ENCODE measurements at regions not wholly inside any gene's neighbourhood (a gene's known extent, or its start where the extent isn't known, plus 50 kb on each side); places are given as distances from the start of the nearest gene placed in this dataset.

DNA sequence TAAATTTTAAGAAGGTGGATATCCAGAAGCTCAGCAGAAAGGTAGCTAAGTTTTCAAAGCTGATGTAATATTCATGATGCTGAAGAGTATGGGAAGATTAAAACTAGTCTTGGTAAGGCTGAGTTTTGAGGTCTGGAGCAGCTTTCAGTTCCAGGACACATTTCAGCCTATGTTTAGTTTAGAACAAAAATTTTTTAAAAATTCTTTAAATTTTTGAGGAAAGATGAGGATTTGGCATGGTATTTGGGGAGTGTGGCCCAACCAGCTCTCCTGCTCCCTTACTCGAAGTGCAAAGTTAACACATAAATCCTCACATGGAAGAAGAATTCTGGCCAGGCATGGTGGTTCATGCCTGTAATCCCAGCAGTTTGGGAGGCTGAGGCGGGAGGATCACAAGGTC is 1039.1 kb downstream of the NAALADL2 start:
- TF ChIP-seq, protein P1, sequence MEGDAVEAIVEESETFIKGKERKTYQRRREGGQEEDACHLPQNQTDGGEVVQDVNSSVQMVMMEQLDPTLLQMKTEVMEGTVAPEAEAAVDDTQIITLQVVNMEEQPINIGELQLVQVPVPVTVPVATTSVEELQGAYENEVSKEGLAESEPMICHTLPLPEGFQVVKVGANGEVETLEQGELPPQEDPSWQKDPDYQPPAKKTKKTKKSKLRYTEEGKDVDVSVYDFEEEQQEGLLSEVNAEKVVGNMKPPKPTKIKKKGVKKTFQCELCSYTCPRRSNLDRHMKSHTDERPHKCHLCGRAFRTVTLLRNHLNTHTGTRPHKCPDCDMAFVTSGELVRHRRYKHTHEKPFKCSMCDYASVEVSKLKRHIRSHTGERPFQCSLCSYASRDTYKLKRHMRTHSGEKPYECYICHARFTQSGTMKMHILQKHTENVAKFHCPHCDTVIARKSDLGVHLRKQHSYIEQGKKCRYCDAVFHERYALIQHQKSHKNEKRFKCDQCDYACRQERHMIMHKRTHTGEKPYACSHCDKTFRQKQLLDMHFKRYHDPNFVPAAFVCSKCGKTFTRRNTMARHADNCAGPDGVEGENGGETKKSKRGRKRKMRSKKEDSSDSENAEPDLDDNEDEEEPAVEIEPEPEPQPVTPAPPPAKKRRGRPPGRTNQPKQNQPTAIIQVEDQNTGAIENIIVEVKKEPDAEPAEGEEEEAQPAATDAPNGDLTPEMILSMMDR (IDR thresholded peaks at IDR 0.05): no peak
- Histone ChIP-seq H3K4me1 (no peaks in the 10 kb centered on the region), H3K36me3 (ENCODE audit: insufficient read depth in 1 of 2, low read depth in 1 of 2) (no peaks in the 10 kb centered on the region), H3K27ac (no peak overlapping the region), H3K9me3 (no peaks in the 10 kb centered on the region), H3K4me3 (no peak overlapping the region), H3K27me3 (ENCODE audit: insufficient read depth in 3 of 3, low read length in 2 of 3) (no peaks in the 10 kb centered on the region)
- no peak for ATAC-seq
- no peak for DNase-seq
- intact Hi-C loops (cut with DNase I): no loop called here
- WGBS, 3 donors: 65 to 69% (median 66%) methylated on average over 2 of the region's 2 CpGs

DNA sequence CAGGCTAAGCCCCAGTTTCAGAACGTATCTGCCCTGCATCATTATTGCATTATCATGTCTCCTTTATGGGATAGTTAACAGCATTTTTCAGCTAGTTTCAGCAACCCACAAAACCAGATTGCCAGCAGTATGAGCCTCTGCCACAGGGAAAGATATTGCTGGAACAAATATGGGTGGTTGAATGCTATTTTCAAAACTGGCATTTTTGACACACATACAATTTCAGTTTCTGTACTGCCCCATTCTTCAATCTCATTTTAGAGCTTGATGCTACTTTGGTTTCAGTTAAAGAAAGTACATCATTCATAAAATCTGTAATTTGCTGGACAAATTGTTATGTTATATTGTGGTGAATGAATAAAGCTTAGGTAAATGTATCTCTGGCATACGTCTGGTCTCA is 1037.5 kb downstream of the NAALADL2 start:
- no peaks in the 10 kb centered on the region for H3K36me3 ChIP-seq (ENCODE audit: insufficient read depth in 1 of 2, low read depth in 1 of 2)
- no peaks in the 10 kb centered on the region for H3K27me3 ChIP-seq (ENCODE audit: insufficient read depth in 3 of 3, low read length in 2 of 3)
- intact Hi-C loops (cut with DNase I): no loop called here
- TF ChIP-seq, protein P1 (IDR thresholded peaks at IDR 0.05): no peak
- H3K9me3 ChIP-seq: no peaks in the 10 kb centered on the region
- ATAC-seq (no peak), DNase-seq (no peak)
- WGBS, 3 donors: 77 to 82% (median 80%) methylated on average over 2 of the region's 2 CpGs
- H3K27ac ChIP-seq: no peak overlapping the region
- no peak overlapping the region for H3K4me3 ChIP-seq
- H3K4me1 ChIP-seq: no peaks in the 10 kb centered on the region

DNA sequence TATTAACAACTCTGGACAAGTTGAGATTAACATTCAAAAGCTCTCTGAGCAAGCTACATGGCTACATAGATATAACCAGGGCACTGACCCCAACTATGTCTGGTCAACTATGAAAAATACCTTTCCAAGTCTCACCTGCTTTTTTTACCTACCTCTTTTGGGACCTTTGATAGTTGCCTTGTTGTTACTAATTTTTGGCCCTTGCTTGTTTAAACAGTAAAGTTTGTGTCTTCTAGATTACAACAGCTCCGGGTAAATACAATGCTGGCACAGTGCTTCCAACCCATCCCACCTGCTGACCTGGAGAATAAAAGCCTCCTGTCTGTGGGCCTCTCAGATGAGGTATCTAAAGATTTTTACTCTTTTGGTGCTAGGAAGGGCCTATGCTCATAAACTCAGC is 1036.6 kb downstream of the NAALADL2 start:
- intact Hi-C loops (cut with DNase I): no loop called here
- no peaks in the 10 kb centered on the region for H3K36me3 ChIP-seq (ENCODE audit: insufficient read depth in 1 of 2, low read depth in 1 of 2)
- 66 to 74% (median 68%) methylated on average over 1 of the region's 1 CpG for WGBS, 3 donors

DNA sequence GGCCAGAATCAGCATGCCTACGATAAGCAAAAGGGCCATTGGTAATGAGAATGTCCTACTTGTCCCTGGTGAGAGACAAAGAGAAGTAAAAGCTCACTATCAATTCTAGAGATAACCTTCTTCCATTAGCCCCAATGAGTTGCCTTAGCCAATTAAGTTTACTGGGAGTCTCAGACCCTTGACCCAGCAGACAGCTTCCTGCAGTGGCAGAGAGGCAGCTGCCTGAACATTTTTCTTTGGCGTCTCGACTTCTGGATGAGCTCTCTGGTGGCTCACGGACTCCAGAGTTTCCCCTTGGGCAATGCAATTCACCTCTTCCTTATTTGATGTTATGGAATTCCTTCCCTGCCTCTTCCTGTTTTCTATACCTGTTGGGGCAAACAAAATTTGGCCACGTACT is 1034.4 kb downstream of the NAALADL2 start:
- DNase-seq: no peak
- ATAC-seq: no peak
- Histone ChIP-seq H3K4me1 (no peaks in the 10 kb centered on the region), H3K4me3 (no peak overlapping the region), H3K9me3 (no peaks in the 10 kb centered on the region), H3K27me3 (ENCODE audit: insufficient read depth in 3 of 3, low read length in 2 of 3) (no peaks in the 10 kb centered on the region), H3K27ac (no peak overlapping the region), H3K36me3 (ENCODE audit: insufficient read depth in 1 of 2, low read depth in 1 of 2) (no peaks in the 10 kb centered on the region)
- intact Hi-C loops (cut with DNase I): no loop called here
- WGBS, 3 donors: 78 to 84% (median 81%) methylated on average over 5 of the region's 5 CpGs
- TF ChIP-seq, protein P1 (IDR thresholded peaks at IDR 0.05): no peak

More for the DNA sequence above, 1036.6 kb downstream of the NAALADL2 start:
- ATAC-seq (no peak), DNase-seq (no peak)
- no peaks in the 10 kb centered on the region for H3K4me1 ChIP-seq
- no peak overlapping the region for H3K4me3 ChIP-seq
- TF ChIP-seq, protein P1 (IDR thresholded peaks at IDR 0.05): no peak
- H3K27ac ChIP-seq: no peak overlapping the region
- H3K9me3 ChIP-seq: no peaks in the 10 kb centered on the region
- no peaks in the 10 kb centered on the region for H3K27me3 ChIP-seq (ENCODE audit: insufficient read depth in 3 of 3, low read length in 2 of 3)

DNA sequence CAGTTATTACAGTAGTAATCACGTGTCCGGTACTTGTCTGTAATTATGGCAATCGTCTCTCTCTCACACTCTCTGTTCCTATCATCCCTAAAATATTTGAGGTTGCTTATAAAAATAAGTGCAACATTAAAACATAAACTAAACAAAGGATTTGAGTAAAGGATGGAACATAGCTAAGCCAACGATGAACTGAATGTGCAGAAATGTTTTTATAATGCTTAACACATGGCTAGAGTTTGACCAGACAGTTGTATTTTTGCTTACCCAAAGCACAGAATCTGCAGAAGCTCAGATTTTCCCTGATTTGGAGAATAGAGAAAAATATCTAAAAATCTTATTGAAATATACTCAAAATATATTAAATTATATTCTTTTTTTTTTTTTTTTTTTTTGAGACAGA is 1030.9 kb downstream of the NAALADL2 start:
- no peak overlapping the region for H3K4me3 ChIP-seq
- intact Hi-C loops (cut with DNase I): no loop called here
- no peaks in the 10 kb centered on the region for H3K9me3 ChIP-seq
- H3K36me3 ChIP-seq (ENCODE audit: insufficient read depth in 1 of 2, low read depth in 1 of 2): no peaks in the 10 kb centered on the region
- DNase-seq (no peak), ATAC-seq (no peak)
- H3K4me1 ChIP-seq: no peaks in the 10 kb centered on the region
- 86 to 89% (median 88%) methylated on average over 4 of the region's 4 CpGs for WGBS, 3 donors
- TF ChIP-seq, protein P1 (IDR thresholded peaks at IDR 0.05): no peak
- no peaks in the 10 kb centered on the region for H3K27me3 ChIP-seq (ENCODE audit: insufficient read depth in 3 of 3, low read length in 2 of 3)
- H3K27ac ChIP-seq: no peak overlapping the region

Measured in psoas muscle (tissue), 7 donors.